ENCODE measurements at regions not wholly inside any gene's neighbourhood (a gene's known extent, or its start where the extent isn't known, plus 50 kb on each side); places are given as distances from the start of the nearest gene placed in this dataset.

DNA sequence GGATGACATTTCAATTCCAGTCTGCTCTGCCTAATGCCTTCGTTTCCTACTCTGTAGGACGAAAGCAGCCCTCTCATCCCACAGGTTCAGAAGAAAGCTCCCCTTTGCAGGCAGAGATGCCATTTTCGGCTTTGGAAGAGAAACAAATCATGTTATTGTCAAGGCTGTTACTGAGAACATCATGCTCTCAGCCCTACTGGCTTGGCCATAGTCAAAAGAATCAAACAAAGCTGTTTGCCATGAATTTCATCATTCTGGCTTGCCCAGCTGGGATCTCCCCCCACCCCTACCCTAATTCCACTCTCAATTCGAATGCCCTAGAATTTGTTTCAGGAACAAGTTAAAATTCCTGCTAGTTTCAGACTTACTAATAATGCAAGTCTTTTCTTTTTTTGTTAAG is 162.3 kb upstream of the SERP2 start:
- Histone ChIP-seq H2AFZ (peak overlapping the region; percentile 43; the same call in 1 of the 2 replicates), H4K20me1 (replicated peaks; ENCODE audit: insufficient read depth) (no peaks in the 10 kb centered on the region), H3K79me2 (replicated peaks; ENCODE audit: insufficient read depth) (no peaks in the 10 kb centered on the region), H3K4me2 (no peak overlapping the region), H3K4me1 (ENCODE audit: insufficient read depth) (no peaks in the 10 kb centered on the region), H3K36me3 (ENCODE audit: insufficient read depth) (no peaks in the 10 kb centered on the region), H3F3A (replicated peaks; ENCODE audit: low read depth) (no peaks in the 10 kb centered on the region), H3K27ac (ENCODE audit: low read depth) (no peak overlapping the region), H3K4me3 (no peak overlapping the region), H3K27me3 (ENCODE audit: insufficient read depth) (no peaks in the 10 kb centered on the region), H3K9me2 (ENCODE audit: insufficient read depth) (no peaks in the 10 kb centered on the region)
- ATAC-seq (no peak), DNase-seq (ENCODE audit: low spot score) (no peak)
- TF ChIP-seq NANOG (IDR thresholded peaks at IDR 0.05; ENCODE audit: borderline replicate concordance) (no peak), JUNB (IDR thresholded peaks at IDR 0.05; ENCODE audit: unreplicated experiment) (no peak), STAT1 (IDR thresholded peaks at IDR 0.05; ENCODE audit: unreplicated experiment) (no peak)
- Mint-ChIP-seq H3K9me3 (no peaks in the 10 kb centered on the region), H3K27me3 (ENCODE audit: insufficient read depth, low read depth, poor library complexity) (peaks cover 15% of the 10 kb centered on the region), H3K36me3 (ENCODE audit: low read depth) (no peaks in the 10 kb centered on the region), H3K27ac (no peak overlapping the region), H3K4me1 (peaks cover 8% of the 10 kb centered on the region; the same call in 1 of the 3 replicates), H3K4me3 (no peak overlapping the region)

DNA sequence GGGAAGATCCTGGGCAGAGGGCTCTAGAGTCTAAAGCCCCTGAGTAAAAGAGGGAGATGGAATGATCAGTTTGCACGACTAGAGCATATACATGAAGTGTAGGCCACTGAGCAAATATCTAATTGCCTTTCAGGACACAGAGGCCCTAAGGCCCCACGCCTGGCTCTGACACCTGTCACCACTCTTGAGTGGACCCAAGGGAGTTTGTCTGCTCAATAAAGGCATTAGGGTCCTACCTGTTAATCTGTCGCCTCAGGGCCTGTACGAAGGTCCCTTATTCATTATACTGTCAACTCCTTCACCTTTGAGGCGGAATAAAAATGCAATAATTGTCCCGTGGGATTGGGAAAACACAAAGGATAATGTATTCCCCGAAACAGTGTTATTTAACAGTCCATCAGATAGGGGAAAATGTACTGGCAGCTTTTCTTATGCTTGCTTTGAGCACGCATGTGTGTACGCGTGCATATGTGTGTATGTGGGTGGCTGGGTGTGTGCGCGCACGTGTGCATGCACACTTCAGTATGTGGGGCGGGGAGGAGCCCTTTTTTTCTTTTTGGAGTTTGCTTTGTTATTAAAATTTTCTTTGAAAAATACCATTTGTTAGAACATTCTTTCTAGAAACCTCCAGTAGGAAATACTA is 161.8 kb upstream of the SERP2 start:
- DNase-seq (ENCODE audit: low spot score) (no peak), ATAC-seq (no peak)
- Mint-ChIP-seq H3K4me1 (peaks cover 8% of the 10 kb centered on the region; the same call in 1 of the 3 replicates), H3K4me3 (no peak overlapping the region), H3K9me3 (no peaks in the 10 kb centered on the region), H3K27me3 (ENCODE audit: insufficient read depth, low read depth, poor library complexity) (peaks cover 15% of the 10 kb centered on the region), H3K27ac (no peak overlapping the region), H3K36me3 (ENCODE audit: low read depth) (no peaks in the 10 kb centered on the region)
- H3K4me3 ChIP-seq = no peak overlapping the region
- no peak overlapping the region for H3K4me2 ChIP-seq
- no peaks in the 10 kb centered on the region for H3K9me2 ChIP-seq (ENCODE audit: insufficient read depth)
- no peaks in the 10 kb centered on the region for H4K20me1 ChIP-seq (replicated peaks; ENCODE audit: insufficient read depth)
- H3K27me3 ChIP-seq (ENCODE audit: insufficient read depth) = no peaks in the 10 kb centered on the region
- H3F3A ChIP-seq (replicated peaks; ENCODE audit: low read depth) = no peaks in the 10 kb centered on the region
- no peak overlapping the region for H3K27ac ChIP-seq (ENCODE audit: low read depth)
- no peaks in the 10 kb centered on the region for H3K4me1 ChIP-seq (ENCODE audit: insufficient read depth)
- H3K36me3 ChIP-seq (ENCODE audit: insufficient read depth) = no peaks in the 10 kb centered on the region
- H3K79me2 ChIP-seq (replicated peaks; ENCODE audit: insufficient read depth) = no peaks in the 10 kb centered on the region
- peak overlapping the region; percentile 43; the same call in 1 of the 2 replicates for H2AFZ ChIP-seq
- TF ChIP-seq, protein P1, sequence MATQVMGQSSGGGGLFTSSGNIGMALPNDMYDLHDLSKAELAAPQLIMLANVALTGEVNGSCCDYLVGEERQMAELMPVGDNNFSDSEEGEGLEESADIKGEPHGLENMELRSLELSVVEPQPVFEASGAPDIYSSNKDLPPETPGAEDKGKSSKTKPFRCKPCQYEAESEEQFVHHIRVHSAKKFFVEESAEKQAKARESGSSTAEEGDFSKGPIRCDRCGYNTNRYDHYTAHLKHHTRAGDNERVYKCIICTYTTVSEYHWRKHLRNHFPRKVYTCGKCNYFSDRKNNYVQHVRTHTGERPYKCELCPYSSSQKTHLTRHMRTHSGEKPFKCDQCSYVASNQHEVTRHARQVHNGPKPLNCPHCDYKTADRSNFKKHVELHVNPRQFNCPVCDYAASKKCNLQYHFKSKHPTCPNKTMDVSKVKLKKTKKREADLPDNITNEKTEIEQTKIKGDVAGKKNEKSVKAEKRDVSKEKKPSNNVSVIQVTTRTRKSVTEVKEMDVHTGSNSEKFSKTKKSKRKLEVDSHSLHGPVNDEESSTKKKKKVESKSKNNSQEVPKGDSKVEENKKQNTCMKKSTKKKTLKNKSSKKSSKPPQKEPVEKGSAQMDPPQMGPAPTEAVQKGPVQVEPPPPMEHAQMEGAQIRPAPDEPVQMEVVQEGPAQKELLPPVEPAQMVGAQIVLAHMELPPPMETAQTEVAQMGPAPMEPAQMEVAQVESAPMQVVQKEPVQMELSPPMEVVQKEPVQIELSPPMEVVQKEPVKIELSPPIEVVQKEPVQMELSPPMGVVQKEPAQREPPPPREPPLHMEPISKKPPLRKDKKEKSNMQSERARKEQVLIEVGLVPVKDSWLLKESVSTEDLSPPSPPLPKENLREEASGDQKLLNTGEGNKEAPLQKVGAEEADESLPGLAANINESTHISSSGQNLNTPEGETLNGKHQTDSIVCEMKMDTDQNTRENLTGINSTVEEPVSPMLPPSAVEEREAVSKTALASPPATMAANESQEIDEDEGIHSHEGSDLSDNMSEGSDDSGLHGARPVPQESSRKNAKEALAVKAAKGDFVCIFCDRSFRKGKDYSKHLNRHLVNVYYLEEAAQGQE (IDR thresholded peaks at IDR 0.05; ENCODE audit: unreplicated experiment) = no peak
- TF ChIP-seq CREB1 (CRISPR knock-in tag; IDR thresholded peaks at IDR 0.05; ENCODE audit: low read depth) (no peak), POLR2AphosphoS5 (IDR thresholded peaks at IDR 0.05; ENCODE audit: low read depth) (no peak), JUNB (IDR thresholded peaks at IDR 0.05; ENCODE audit: unreplicated experiment) (no peak), EZH2 (IDR thresholded peaks at IDR 0.05; ENCODE audit: low read depth, unreplicated experiment) (no peak), STAT1 (IDR thresholded peaks at IDR 0.05; ENCODE audit: unreplicated experiment) (no peak), ZNF331 (CRISPR knock-in tag; IDR thresholded peaks at IDR 0.05; ENCODE audit: low read depth) (no peak), EZH2phosphoT487 (IDR thresholded peaks at IDR 0.05; ENCODE audit: unreplicated experiment) (no peak), NANOG (IDR thresholded peaks at IDR 0.05; ENCODE audit: borderline replicate concordance) (no peak), ZNF462 (CRISPR knock-in tag; IDR thresholded peaks at IDR 0.05) (no peak), ZNF114 (CRISPR knock-in tag; IDR thresholded peaks at IDR 0.05) (no peak)
